AG09309 (cell line): ENCODE measurements at regions not wholly inside any gene's neighbourhood (a gene's known extent, or its start where the extent isn't known, plus 50 kb on each side); places are given as distances from the start of the nearest gene placed in this dataset.

Experiments
- DNase-seq: peaks from one replicate; pipeline ENCODE4 v3.0.0-alpha.2; 2010; ENCODE audit warnings: low read depth
- H3K4me3 ChIP-seq: 2 replicates; pipeline ENCODE4 v1.5.1; 2011; ENCODE audit warnings: mild to moderate bottlenecking, low read depth, low read length, moderate library complexity; ENCODE audit not compliant: control insufficient read depth
- CTCF ChIP-seq: IDR thresholded peaks from 2 replicates; pipeline ENCODE4 v1.5.1; 2011; ENCODE audit warnings: mild to moderate bottlenecking, low read depth, low read length, inconsistent platforms; ENCODE audit not compliant: insufficient read depth, control insufficient read depth; ENCODE audit errors: missing control alignments

- TF ChIP-seq CTCF, result no peak
- no peak for DNase-seq
- H3K4me3 ChIP-seq, result no peak overlapping the region
Measured at GRCh38 chr7:35467456-35467978, 213.6 kb upstream of the TBX20 start.

GRCh38 chr7:35465791-35466336 lies 212.0 kb upstream of the TBX20 start:
- TF ChIP-seq CTCF, result no peak
- DNase-seq, result no peak
- H3K4me3 ChIP-seq, result no peak overlapping the region

- no peak overlapping the region for H3K4me3 ChIP-seq
- DNase-seq, result no peak
- no peak for TF ChIP-seq CTCF
Measured at GRCh38 chr7:35463751-35464150, 209.9 kb upstream of the TBX20 start.

GRCh38 chr7:35463176-35463700 lies 209.3 kb upstream of the TBX20 start:
- no peak overlapping the region for H3K4me3 ChIP-seq
- DNase-seq, result no peak
- TF ChIP-seq CTCF, result no peak

GRCh38 chr7:35454575-35455385 lies 200.9 kb upstream of the TBX20 start:
- no peak for DNase-seq
- no peak overlapping the region for H3K4me3 ChIP-seq
- no peak for TF ChIP-seq CTCF

- no peak for DNase-seq
- TF ChIP-seq CTCF, result no peak
- no peak overlapping the region for H3K4me3 ChIP-seq
Measured at GRCh38 chr7:35450456-35451214, 196.7 kb upstream of the TBX20 start.
